ENCODE measurements at regions not wholly inside any gene's neighbourhood (a gene's known extent, or its start where the extent isn't known, plus 50 kb on each side); places are given as distances from the start of the nearest gene placed in this dataset.

GRCh38 chr1:194968916-194969315 lies 1639.3 kb downstream of the KCNT2 start:
- Histone ChIP-seq H3K27me3 (no peaks in the 10 kb centered on the region), H3K4me1 (no peaks in the 10 kb centered on the region; the same call in 1 of the 2 replicates)
- TF ChIP-seq CTCF (IDR thresholded peaks at IDR 0.05; ENCODE audit: low read depth, low read length): no peak

GRCh38 chr1:194959795-194960194 lies 1648.4 kb downstream of the KCNT2 start:
- TF ChIP-seq CTCF (IDR thresholded peaks at IDR 0.05; ENCODE audit: low read depth, low read length): no peak
- Histone ChIP-seq H3K9me3 (no peaks in the 10 kb centered on the region), H3K4me1 (no peaks in the 10 kb centered on the region), H3K36me3 (no peaks in the 10 kb centered on the region), H3K4me3 (ENCODE audit: low read depth, low read length) (no peak overlapping the region), H3K27me3 (no peaks in the 10 kb centered on the region)
- DNase-seq: no peak

More at GRCh38 chr1:194968916-194969315, 1639.3 kb downstream of the KCNT2 start:
- Histone ChIP-seq H3K36me3 (no peaks in the 10 kb centered on the region), H3K4me3 (ENCODE audit: low read depth, low read length) (no peak overlapping the region), H3K9me3 (no peaks in the 10 kb centered on the region)
- DNase-seq: no peak

- H3K27me3 ChIP-seq: no peaks in the 10 kb centered on the region
- H3K4me1 ChIP-seq: peaks cover 5% of the 10 kb centered on the region; the same call in 1 of the 2 replicates
- no peak overlapping the region for H3K4me3 ChIP-seq (ENCODE audit: low read depth, low read length)
- peak; percentile 12 for DNase-seq
- H3K9me3 ChIP-seq: no peaks in the 10 kb centered on the region
- no peak for TF ChIP-seq CTCF (IDR thresholded peaks at IDR 0.05; ENCODE audit: low read depth, low read length)
- no peaks in the 10 kb centered on the region for H3K36me3 ChIP-seq
Observed at GRCh38 chr1:194952171-194952570, 1656.1 kb downstream of the KCNT2 start.

- Histone ChIP-seq H3K36me3 (no peaks in the 10 kb centered on the region), H3K4me3 (ENCODE audit: low read depth, low read length) (no peak overlapping the region), H3K27me3 (no peaks in the 10 kb centered on the region), H3K9me3 (no peaks in the 10 kb centered on the region), H3K4me1 (peaks cover 5% of the 10 kb centered on the region; the same call in 1 of the 2 replicates)
- DNase-seq: no peak
- TF ChIP-seq CTCF (IDR thresholded peaks at IDR 0.05; ENCODE audit: low read depth, low read length): no peak
Observed at GRCh38 chr1:194950584-194950983, 1657.7 kb downstream of the KCNT2 start.

- Histone ChIP-seq H3K4me3 (ENCODE audit: low read depth, low read length) (no peak overlapping the region), H3K9me3 (no peaks in the 10 kb centered on the region), H3K27me3 (no peaks in the 10 kb centered on the region), H3K36me3 (no peaks in the 10 kb centered on the region), H3K4me1 (no peaks in the 10 kb centered on the region)
- TF ChIP-seq CTCF (IDR thresholded peaks at IDR 0.05; ENCODE audit: low read depth, low read length): no peak
- DNase-seq: no peak
Observed at GRCh38 chr1:194940336-194941030, 1667.8 kb downstream of the KCNT2 start.

GRCh38 chr1:194935864-194936263 lies 1672.4 kb downstream of the KCNT2 start:
- no peaks in the 10 kb centered on the region for H3K4me1 ChIP-seq
- no peaks in the 10 kb centered on the region for H3K9me3 ChIP-seq
- no peak for DNase-seq
- no peaks in the 10 kb centered on the region for H3K36me3 ChIP-seq
- H3K4me3 ChIP-seq (ENCODE audit: low read depth, low read length): no peak overlapping the region
- TF ChIP-seq CTCF (IDR thresholded peaks at IDR 0.05; ENCODE audit: low read depth, low read length): peak; percentile 25; the same call in 1 of the 2 replicates
- no peaks in the 10 kb centered on the region for H3K27me3 ChIP-seq
